H9 (cell line): ENCODE measurements at regions not wholly inside any gene's neighbourhood (a gene's known extent, or its start where the extent isn't known, plus 50 kb on each side); places are given as distances from the start of the nearest gene placed in this dataset.

Source experiments
- DNase-seq: peaks from one replicate; pipeline ENCODE4 v3.0.0-alpha.2; 2017
- H2AFZ ChIP-seq: one replicate; pipeline ENCODE4 v1.6.1; 2013; ENCODE audit warnings: mild to moderate bottlenecking, low read length, control low read depth, moderate library complexity
- H2AK5ac ChIP-seq: 2 replicates; pipeline ENCODE4 v1.6.1; 2013; ENCODE audit warnings: low read length, control low read depth, mixed read lengths; ENCODE audit not compliant: insufficient read length
- H2BK120ac ChIP-seq: one replicate; pipeline ENCODE4 v1.6.1; 2013; ENCODE audit warnings: low read depth, mild to moderate bottlenecking, low read length, control low read depth, inconsistent platforms; ENCODE audit not compliant: poor library complexity, severe bottlenecking
- H2BK12ac ChIP-seq: 2 replicates; pipeline ENCODE4 v1.6.1; 2013; ENCODE audit warnings: low read length, control low read depth, mixed read lengths, low read depth; ENCODE audit not compliant: insufficient read length
- H2BK15ac ChIP-seq: 2 replicates; pipeline ENCODE4 v1.6.1; 2013; ENCODE audit warnings: low read depth, low read length, control low read depth
- H2BK20ac ChIP-seq: one replicate; pipeline ENCODE4 v1.6.1; 2013; ENCODE audit warnings: low read depth, mild to moderate bottlenecking, low read length, control low read depth, inconsistent platforms; ENCODE audit not compliant: poor library complexity, severe bottlenecking
- H2BK5ac ChIP-seq: 2 replicates; pipeline ENCODE4 v1.6.1; 2013; ENCODE audit warnings: low read length, control low read depth, mixed read lengths; ENCODE audit not compliant: insufficient read length
- H3K14ac ChIP-seq: 2 replicates; pipeline ENCODE4 v1.6.1; 2013; ENCODE audit warnings: low read length, control low read depth; ENCODE audit not compliant: insufficient read depth
- H3K18ac ChIP-seq: 2 replicates; pipeline ENCODE4 v1.6.1; 2013; ENCODE audit warnings: low read depth, mild to moderate bottlenecking, mixed read lengths, low read length, control low read depth; ENCODE audit not compliant: insufficient read length
- H3K23ac ChIP-seq: 2 replicates; pipeline ENCODE4 v1.6.1; 2013; ENCODE audit warnings: low read length, control low read depth, mixed read lengths, low read depth; ENCODE audit not compliant: insufficient read length
- H3K23me2 ChIP-seq: 2 replicates; pipeline ENCODE4 v1.6.1; 2013; ENCODE audit warnings: low read depth, mild to moderate bottlenecking, mixed read lengths, low read length, control low read depth; ENCODE audit not compliant: insufficient read length, poor library complexity, severe bottlenecking
- H3K27ac ChIP-seq: 2 replicates; pipeline ENCODE4 v1.5.1; 2013; ENCODE audit warnings: low read length, control low read depth, mixed read lengths, low read depth; ENCODE audit not compliant: insufficient read length
- H3K27me3 ChIP-seq: 2 replicates; pipeline ENCODE4 v1.6.1; 2013; ENCODE audit warnings: low read length, control low read depth, inconsistent platforms; ENCODE audit not compliant: insufficient read depth
- H3K4ac ChIP-seq: 2 replicates; pipeline ENCODE4 v1.6.1; 2013; ENCODE audit warnings: low read depth, mild to moderate bottlenecking, control low read depth, inconsistent platforms, low read length, moderate library complexity
- H3K4me1 ChIP-seq: 2 replicates; pipeline ENCODE4 v1.6.1; 2013; ENCODE audit warnings: low read length, control low read depth, inconsistent platforms; ENCODE audit not compliant: insufficient read depth
- H3K4me2 ChIP-seq: 2 replicates; pipeline ENCODE4 v1.6.1; 2013; ENCODE audit warnings: low read length, control low read depth, mixed read lengths; ENCODE audit not compliant: insufficient read length, insufficient read depth
- H3K56ac ChIP-seq: 2 replicates; pipeline ENCODE4 v1.6.1; 2013; ENCODE audit warnings: low read depth, mild to moderate bottlenecking, mixed read lengths, low read length, control low read depth; ENCODE audit not compliant: insufficient read length
- H3K79me1 ChIP-seq: 2 replicates; pipeline ENCODE4 v1.6.1; 2013; ENCODE audit warnings: low read depth, mild to moderate bottlenecking, moderate library complexity, low read length, control low read depth, inconsistent platforms; ENCODE audit not compliant: insufficient read depth, poor library complexity, severe bottlenecking
- H3K79me2 ChIP-seq: 2 replicates; pipeline ENCODE4 v1.6.1; 2013; ENCODE audit warnings: low read length, control low read depth, inconsistent platforms; ENCODE audit not compliant: insufficient read depth
- H3K9ac ChIP-seq: 2 replicates; pipeline ENCODE4 v1.6.1; 2013; ENCODE audit warnings: low read length, control low read depth, mixed read lengths; ENCODE audit not compliant: insufficient read length; ENCODE audit errors: extremely low read depth
- H3K9me3 ChIP-seq: one replicate; pipeline ENCODE4 v1.6.1; 2013; ENCODE audit warnings: low read depth, low read length, inconsistent platforms; ENCODE audit not compliant: control insufficient read depth
- H3T11ph ChIP-seq: one replicate; pipeline ENCODE4 v1.6.1; 2013; ENCODE audit warnings: mild to moderate bottlenecking, low read length, control low read depth, inconsistent platforms
- H4K20me1 ChIP-seq: one replicate; pipeline ENCODE4 v1.6.1; 2013; ENCODE audit not compliant: control insufficient read depth, insufficient read length, insufficient read depth
- H4K5ac ChIP-seq: 2 replicates; pipeline ENCODE4 v1.6.1; 2013; ENCODE audit warnings: low read depth, mild to moderate bottlenecking, mixed read lengths, low read length, control low read depth; ENCODE audit not compliant: insufficient read length
- H4K8ac ChIP-seq: replicated peaks from 2 replicates; pipeline ENCODE4 v1.6.1; 2013; ENCODE audit warnings: low read length, control low read depth, mixed read lengths, low read depth; ENCODE audit not compliant: insufficient read length
- H4K91ac ChIP-seq: 2 replicates; pipeline ENCODE4 v1.6.1; 2013; ENCODE audit warnings: low read depth, mild to moderate bottlenecking, moderate library complexity, mixed read lengths, low read length, control low read depth; ENCODE audit not compliant: insufficient read length
- H3K27ac Mint-ChIP-seq, 3 experiments: 2 replicates in 2 of 3; 3 replicates in 1 of 3; pipeline ENCODE4 v1.8.0; 2020 to 2021; ENCODE audit warnings: mixed read lengths in 3 of 3, mild to moderate bottlenecking in 1 of 3, moderate library complexity in 1 of 3
- H3K27me3 Mint-ChIP-seq: 2 replicates; pipeline ENCODE4 v1.8.0; 2021; ENCODE audit warnings: low read depth, mild to moderate bottlenecking, moderate library complexity, mixed read lengths
- H3K36me3 Mint-ChIP-seq, 3 experiments: 2 replicates in 2 of 3; 3 replicates in 1 of 3; pipeline ENCODE4 v1.8.0; 2020 to 2021; ENCODE audit warnings: low read depth in 3 of 3, mixed read lengths in 3 of 3; ENCODE audit not compliant: insufficient read depth in 1 of 3
- H3K4me1 Mint-ChIP-seq, 2 experiments: 2 replicates each; pipeline ENCODE4 v1.8.0; 2020; ENCODE audit warnings: mixed read lengths in 2 of 2
- H3K4me3 Mint-ChIP-seq, 2 experiments: 2 replicates in 1 of 2; 3 replicates in 1 of 2; pipeline ENCODE4 v1.8.0; 2020 to 2021; ENCODE audit warnings: mild to moderate bottlenecking in 2 of 2, mixed read lengths in 2 of 2, moderate library complexity in 1 of 2
- H3K9me3 Mint-ChIP-seq, 2 experiments: 2 replicates in 1 of 2; 3 replicates in 1 of 2; pipeline ENCODE4 v1.8.0; 2020; ENCODE audit warnings: mild to moderate bottlenecking in 2 of 2, mixed read lengths in 2 of 2, moderate library complexity in 1 of 2
- CTCF ChIP-seq: fragments of 200-600 bp; sonication (generic); conservative IDR thresholded peaks from 3 replicates; pipeline ENCODE4 v1.8.0; 2021; ENCODE audit warnings: antibody characterized with exemption, mild to moderate bottlenecking
- WGBS: extraction: QIAGEN DNeasy Blood & Tissue Kit; methylation state at CpG from one replicate; pipeline ENCODE4 v1.1.7; 2013; ENCODE audit warnings: missing lambda C conversion rate, low lambda C conversion rate, mixed read lengths; ENCODE audit not compliant: insufficient read length; ENCODE audit errors: extremely low coverage; 5-methylcytosine and 5-hydroxymethylcytosine counted together

DNA sequence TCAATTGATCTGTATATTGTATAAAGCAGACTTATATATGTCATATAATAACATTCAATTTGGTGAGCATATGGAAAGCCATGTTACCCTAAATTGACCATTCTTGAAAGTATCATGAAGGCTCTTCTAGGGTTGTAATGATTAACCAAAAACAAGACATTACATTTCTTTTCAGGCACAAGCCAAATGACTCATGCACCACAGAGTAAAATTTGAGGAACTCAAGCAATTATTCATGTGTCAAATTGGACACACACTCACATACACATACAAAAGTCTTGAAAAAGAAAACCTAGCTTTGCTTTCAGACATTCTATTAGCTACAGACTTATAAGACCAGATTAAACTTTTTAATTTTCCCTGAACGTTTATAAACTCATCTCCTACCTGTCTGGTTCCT lies 146.5 kb upstream of the PCDH18 start:
- DNase-seq, result no peak
- H3K14ac ChIP-seq, result no peak overlapping the region
- H3K9ac ChIP-seq, result no peak overlapping the region
- Mint-ChIP-seq H3K9me3 (peaks cover 5 to 8% of the 10 kb centered on the region in 2 experiments; a peak in 4 of 5 replicates), H3K4me1 (peaks cover 16 to 17% of the 10 kb centered on the region in 2 experiments), H3K36me3 (peaks cover 0 to 16% (median 7%) of the 10 kb centered on the region in 3 experiments; a peak in 5 of 7 replicates), H3K27me3 (no peaks in the 10 kb centered on the region), H3K27ac (no peak overlapping the region), H3K4me3 (no peak overlapping the region)
- no CpG with 5 or more reads among the region's 1 CpG for WGBS
- H2BK120ac ChIP-seq, result no peak overlapping the region
- no peak overlapping the region for H3K23ac ChIP-seq
- no peak overlapping the region for H4K5ac ChIP-seq
- no peak overlapping the region for H2AK5ac ChIP-seq
- no peak for TF ChIP-seq CTCF
- peaks cover 2% of the 10 kb centered on the region for H4K20me1 ChIP-seq
- H4K8ac ChIP-seq, result no peak overlapping the region
- H2AFZ ChIP-seq, result no peak overlapping the region
- H3K79me1 ChIP-seq, result no peaks in the 10 kb centered on the region
- H3K27ac ChIP-seq, result no peak overlapping the region
- no peaks in the 10 kb centered on the region for H3K23me2 ChIP-seq
- H3K18ac ChIP-seq, result no peak overlapping the region
- H3K4me1 ChIP-seq, result no peaks in the 10 kb centered on the region
- H3T11ph ChIP-seq, result no peak overlapping the region
- no peak overlapping the region for H3K56ac ChIP-seq
- H2BK15ac ChIP-seq, result no peak overlapping the region
- no peak overlapping the region for H4K91ac ChIP-seq
- no peaks in the 10 kb centered on the region for H3K9me3 ChIP-seq
- no peak overlapping the region for H2BK12ac ChIP-seq
- H2BK5ac ChIP-seq, result no peak overlapping the region
- H3K4ac ChIP-seq, result no peak overlapping the region
- no peak overlapping the region for H2BK20ac ChIP-seq
- no peaks in the 10 kb centered on the region for H3K27me3 ChIP-seq
- no peak overlapping the region for H3K4me2 ChIP-seq
- no peaks in the 10 kb centered on the region for H3K79me2 ChIP-seq
